Limb (tissue), 2 donors: ENCODE measurements at regions not wholly inside any gene's neighbourhood (a gene's known extent, or its start where the extent isn't known, plus 50 kb on each side); places are given as distances from the start of the nearest gene placed in this dataset.
"Not testable (repeated sequence)": the region's sequence is repeated elsewhere in the genome, so short reads cannot be mapped to it uniquely, and the experiment has no call there.

Experiments used
- DNase-seq, 2 donors: peaks; one replicate each; pipeline ENCODE4 v3.0.0-alpha.2; 2016; ENCODE audit errors: extremely low spot score in 2 of 2

GRCh38 chr11:101296896-101297295 lies 167.3 kb upstream of the PGR start:
- no peak for DNase-seq

- DNase-seq = no peak
Measured at GRCh38 chr11:101292661-101293240, 163.1 kb upstream of the PGR start.

GRCh38 chr11:101291279-101291678 lies 161.7 kb upstream of the PGR start:
- DNase-seq = no peak

GRCh38 chr11:101288392-101288791 lies 158.8 kb upstream of the PGR start:
- DNase-seq = no peak

GRCh38 chr11:101279728-101280127 lies 150.1 kb upstream of the PGR start:
- no peak for DNase-seq

GRCh38 chr11:101278286-101278685 lies 148.7 kb upstream of the PGR start:
- DNase-seq = no peak

GRCh38 chr11:101277036-101277435 lies 147.4 kb upstream of the PGR start:
- DNase-seq = no peak

GRCh38 chr11:101269990-101270660 lies 140.5 kb upstream of the PGR start:
- no peak for DNase-seq

- no peak for DNase-seq
Measured at GRCh38 chr11:101269390-101269789, 139.8 kb upstream of the PGR start.

- no peak for DNase-seq
Measured at GRCh38 chr11:101267654-101268053, 138.0 kb upstream of the PGR start.

- DNase-seq = peak in 1 of 2 donors; percentile 5
Measured at GRCh38 chr11:101264306-101264705, 134.7 kb upstream of the PGR start.

- DNase-seq = no peak
Measured at GRCh38 chr11:101262995-101263394, 133.4 kb upstream of the PGR start.

- no peak for DNase-seq
Measured at GRCh38 chr11:101262258-101262657, 132.6 kb upstream of the PGR start.

GRCh38 chr11:101255036-101255435 lies 125.4 kb upstream of the PGR start:
- no peak for DNase-seq

GRCh38 chr11:101254037-101254436 lies 124.4 kb upstream of the PGR start:
- DNase-seq = no peak

- DNase-seq = not testable (repeated sequence)
Measured at GRCh38 chr11:101245635-101246034, 116.0 kb upstream of the PGR start.

- DNase-seq = not testable (repeated sequence)
Measured at GRCh38 chr11:101245081-101245480, 115.5 kb upstream of the PGR start.

GRCh38 chr11:101241160-101241795 lies 111.7 kb upstream of the PGR start:
- DNase-seq = no peak

GRCh38 chr11:101231207-101231834 lies 101.7 kb upstream of the PGR start:
- not testable (repeated sequence) for DNase-seq

- no peak for DNase-seq
Measured at GRCh38 chr11:101226617-101227016, 97.0 kb upstream of the PGR start.

- DNase-seq = no peak
Measured at GRCh38 chr11:101224221-101224620, 94.6 kb upstream of the PGR start.

GRCh38 chr11:101218091-101218490 lies 88.5 kb upstream of the PGR start:
- DNase-seq = not testable (repeated sequence)
